GM20000 (cell line): ENCODE measurements at regions not wholly inside any gene's neighbourhood (a gene's known extent, or its start where the extent isn't known, plus 50 kb on each side); places are given as distances from the start of the nearest gene placed in this dataset.

Source experiments
- DNase-seq: peaks from one replicate; pipeline ENCODE4 v3.0.0; 2012; ENCODE audit warnings: low spot score
- CTCF ChIP-seq: IDR thresholded peaks from 2 replicates; pipeline ENCODE4 v1.5.1; 2012; ENCODE audit warnings: mild to moderate bottlenecking, control low read depth; ENCODE audit errors: extremely low read depth, missing control alignments

GRCh38 chr14:25250516-25250915, 200.6 kb upstream of the STXBP6 start:
- no peak for TF ChIP-seq CTCF
- no peak for DNase-seq

DNA sequence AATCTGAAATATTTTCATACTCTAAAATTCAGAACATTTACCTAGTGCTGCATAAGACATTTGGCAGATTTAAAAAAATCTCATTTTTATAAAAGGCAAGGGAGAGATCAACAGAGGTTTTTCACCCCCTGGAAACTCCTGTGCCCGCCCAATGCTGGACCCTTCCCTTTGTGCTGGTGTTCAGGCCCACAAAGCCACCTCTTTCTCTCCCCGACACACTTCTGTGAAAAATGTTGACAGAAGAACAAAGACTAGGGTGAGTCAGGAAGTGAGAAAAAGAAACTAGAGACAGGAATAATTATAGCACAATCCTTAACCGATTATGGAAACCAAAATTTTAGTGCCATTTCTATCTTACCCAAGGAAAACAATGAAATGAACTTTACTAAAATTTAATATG, 197.7 kb upstream of the STXBP6 start:
- no peak for TF ChIP-seq CTCF
- DNase-seq: no peak

DNA sequence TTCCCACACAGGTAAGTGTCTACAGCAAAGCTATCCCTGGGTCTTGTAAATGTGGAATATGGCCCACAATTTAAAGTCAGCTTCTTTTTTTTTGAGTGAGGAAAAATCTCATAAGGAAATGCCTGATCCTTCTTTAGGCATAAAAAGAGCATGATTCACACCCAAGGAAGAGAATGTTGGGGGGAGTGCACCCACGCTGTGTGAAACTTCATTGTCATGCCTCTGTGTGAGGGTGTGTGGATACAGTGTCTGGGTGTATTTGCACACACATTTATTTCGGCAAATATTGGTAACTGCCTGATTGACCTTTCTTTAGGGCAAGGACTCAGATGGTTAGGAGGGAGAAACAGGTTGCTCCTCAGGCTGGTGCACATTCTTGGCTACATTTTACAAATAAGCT, 196.8 kb upstream of the STXBP6 start:
- no peak for TF ChIP-seq CTCF

DNA sequence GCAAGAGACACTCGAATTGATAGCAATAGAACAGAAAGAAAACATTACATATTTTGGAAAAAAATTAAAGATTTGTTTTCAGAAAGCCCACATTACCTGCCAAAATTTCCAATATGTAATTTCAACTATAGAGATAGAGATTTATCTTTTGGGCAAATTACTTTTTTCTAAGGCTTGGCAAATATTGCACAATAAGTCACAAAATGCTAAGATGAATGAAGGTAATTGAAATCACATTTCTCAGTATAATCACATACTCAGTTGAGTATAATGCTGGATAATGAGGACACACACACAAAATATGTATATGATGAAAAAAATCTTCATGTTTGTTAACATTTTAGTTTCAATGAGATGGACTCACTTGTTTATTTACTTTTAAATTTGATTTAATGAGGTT, 189.2 kb upstream of the STXBP6 start:
- no peak for DNase-seq
- no peak for TF ChIP-seq CTCF

More for the DNA sequence above, 196.8 kb upstream of the STXBP6 start:
- no peak for DNase-seq

- no peak for TF ChIP-seq CTCF
These were observed 187.9 kb upstream of the STXBP6 start for GRCh38 chr14:25237845-25238244.

DNA sequence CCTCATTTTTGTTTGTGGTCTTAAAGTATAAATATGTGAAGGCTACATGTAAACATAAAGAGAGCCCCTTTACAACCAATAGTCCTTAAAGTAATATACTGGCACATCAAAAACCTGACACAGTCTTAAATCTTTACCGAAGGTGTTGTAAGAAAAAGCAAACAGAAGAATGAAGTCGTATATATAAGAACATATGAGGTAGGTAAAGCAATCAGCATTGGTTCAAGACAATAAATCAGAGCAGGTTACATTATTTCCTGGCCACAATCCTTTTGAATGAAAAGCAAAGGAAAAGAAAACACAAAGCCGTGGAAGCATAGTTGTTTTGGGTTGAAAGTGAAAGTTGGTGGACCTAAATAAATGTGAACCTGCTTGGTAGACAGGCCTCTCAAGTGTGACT, 183.7 kb upstream of the STXBP6 start:
- TF ChIP-seq CTCF: no peak
- DNase-seq: no peak

More at GRCh38 chr14:25237845-25238244, 187.9 kb upstream of the STXBP6 start:
- no peak for DNase-seq

DNA sequence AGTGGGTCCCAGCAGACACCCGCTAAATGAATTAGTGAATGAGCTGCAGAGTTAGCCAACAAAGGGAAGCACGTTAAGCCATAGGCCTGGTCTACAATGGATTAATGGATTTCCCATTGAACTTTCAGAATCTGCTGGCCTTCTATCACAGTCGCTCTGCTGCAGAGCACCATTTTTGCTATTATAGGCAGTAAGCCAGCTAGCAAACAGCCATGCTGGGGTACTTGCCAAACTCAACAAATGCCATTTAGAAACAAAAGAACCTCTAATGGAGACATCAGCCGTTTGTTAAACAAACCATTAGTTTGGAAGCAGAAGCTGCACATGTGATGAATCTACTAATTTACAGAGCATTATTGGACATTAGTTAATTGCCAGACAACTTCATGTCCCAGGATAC, 181.1 kb upstream of the STXBP6 start:
- no peak for DNase-seq
- no peak for TF ChIP-seq CTCF

- no peak for TF ChIP-seq CTCF
- no peak for DNase-seq
These were observed 176.3 kb upstream of the STXBP6 start for GRCh38 chr14:25226214-25226613.
